HuH-7.5 (cell line): ENCODE measurements at regions not wholly inside any gene's neighbourhood (a gene's known extent, or its start where the extent isn't known, plus 50 kb on each side); places are given as distances from the start of the nearest gene placed in this dataset.
"Not testable (repeated sequence)": the region's sequence is repeated elsewhere in the genome, so short reads cannot be mapped to it uniquely, and the experiment has no call there.

Experiments used
- DNase-seq: peaks from one replicate; pipeline ENCODE4 v3.0.0; 2011; ENCODE audit warnings: low spot score

DNA sequence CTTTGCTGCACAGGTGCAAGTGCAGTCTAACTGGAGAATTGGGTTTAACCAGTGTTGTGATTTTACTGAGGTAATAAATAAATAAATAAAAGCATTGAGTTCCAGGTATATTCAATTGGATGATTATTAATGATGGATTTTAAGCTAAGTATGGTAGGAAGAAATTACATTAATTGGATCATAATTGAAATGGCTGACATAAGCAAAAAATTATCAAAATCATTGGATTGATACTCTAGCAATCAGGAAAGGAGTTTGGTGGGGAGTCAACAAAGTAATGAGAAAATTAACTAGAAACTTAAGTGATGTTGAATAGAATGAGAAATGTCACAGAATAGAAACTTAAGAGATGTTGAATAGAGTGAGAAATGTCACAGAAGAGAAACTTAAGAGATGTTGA is 981.9 kb downstream of the SI start:
- DNase-seq = no peak

DNA sequence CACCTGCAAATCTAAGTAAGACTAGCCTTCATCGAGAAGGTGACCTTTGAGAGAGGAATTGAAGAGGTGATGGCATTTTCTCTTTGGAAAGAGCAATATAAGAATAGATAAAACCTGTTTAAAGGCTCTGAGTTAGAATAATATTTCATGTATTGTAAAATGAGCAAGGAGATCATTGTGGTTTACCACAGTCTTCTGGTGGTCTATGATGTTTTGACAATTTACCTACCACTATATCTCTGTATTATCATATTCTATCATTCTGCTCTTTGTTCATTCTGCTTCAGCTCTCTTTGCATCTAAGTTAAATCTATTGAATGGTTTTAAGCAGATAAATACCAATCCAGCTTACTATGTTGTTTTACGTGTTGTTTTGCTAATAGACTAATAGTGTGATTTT is 982.3 kb downstream of the SI start:
- no peak for DNase-seq

DNA sequence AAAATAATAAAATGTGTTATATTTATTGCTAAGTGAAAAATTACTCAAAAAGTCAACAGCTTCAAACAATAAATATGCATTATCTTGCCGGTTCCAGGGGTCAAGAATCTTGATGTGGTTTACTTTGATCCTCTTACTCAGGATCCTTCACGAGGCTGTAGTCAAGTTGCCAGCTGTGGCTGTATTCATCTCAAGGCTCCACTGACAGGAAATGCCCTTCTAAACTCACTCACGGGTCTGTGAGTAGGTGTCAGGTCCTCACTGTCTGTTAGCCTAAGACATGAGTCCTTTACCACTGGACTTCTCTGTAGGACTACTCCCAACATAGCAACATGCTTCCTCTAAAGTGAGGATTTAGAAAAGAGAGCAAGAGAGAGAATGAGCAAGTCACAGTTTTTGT is 983.0 kb downstream of the SI start:
- DNase-seq = no peak

DNA sequence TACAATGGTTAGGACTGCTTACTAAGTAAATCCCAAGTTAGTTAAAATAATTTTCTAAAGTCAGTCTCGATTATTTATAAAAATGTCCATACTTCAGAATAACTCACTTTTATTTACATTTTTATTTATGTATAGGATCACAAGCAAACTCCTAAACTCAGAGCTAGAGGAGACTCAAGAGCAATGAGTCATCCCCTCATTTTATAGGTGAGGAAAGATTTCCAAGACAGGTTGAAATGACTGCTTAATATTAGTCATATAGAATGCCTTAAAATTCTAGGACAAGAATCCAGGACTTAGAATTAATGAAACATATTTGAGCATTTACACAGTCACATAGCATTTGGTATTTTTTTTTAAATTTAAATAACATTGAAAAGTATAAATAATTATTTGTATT is 983.8 kb downstream of the SI start:
- no peak for DNase-seq

DNA sequence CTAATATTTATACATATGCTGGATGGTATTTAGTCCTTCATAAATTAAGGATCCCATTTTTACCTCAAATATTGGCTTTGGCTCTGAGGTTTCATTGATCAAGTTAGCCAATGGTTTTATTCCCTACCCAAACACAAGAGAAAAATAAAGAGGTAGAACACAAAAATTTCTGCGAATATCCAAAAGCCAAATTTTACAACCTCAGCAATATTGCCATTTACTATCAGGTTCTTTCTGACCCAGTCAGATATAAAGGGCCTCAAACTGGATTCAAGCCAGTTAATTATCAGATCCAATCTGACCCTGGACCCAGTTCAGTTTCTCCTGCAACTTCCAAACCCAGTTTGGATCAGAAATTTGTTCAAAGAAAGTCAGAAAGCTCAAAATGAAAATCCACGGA is 998.1 kb downstream of the SI start:
- DNase-seq = no peak

DNA sequence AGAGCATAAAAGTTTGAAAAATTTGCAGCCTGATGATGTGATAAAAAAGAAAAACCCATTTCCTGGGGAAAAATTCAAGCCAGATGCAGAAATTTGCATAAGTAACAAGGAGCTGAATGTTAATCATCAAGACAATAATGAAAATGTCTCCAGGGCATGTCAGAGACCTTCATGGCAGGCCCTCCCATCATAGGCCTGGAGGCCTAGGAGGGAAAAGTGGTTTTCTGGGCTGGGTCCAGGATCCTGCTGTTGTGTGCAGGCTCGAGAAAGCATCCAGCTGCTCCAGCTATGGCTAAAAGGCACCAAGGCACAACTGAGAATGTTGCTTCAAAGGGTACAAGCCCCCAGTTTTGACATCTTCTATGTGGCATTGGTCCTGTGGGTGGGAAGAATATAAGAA is 1014.0 kb downstream of the SI start:
- DNase-seq = no peak

DNA sequence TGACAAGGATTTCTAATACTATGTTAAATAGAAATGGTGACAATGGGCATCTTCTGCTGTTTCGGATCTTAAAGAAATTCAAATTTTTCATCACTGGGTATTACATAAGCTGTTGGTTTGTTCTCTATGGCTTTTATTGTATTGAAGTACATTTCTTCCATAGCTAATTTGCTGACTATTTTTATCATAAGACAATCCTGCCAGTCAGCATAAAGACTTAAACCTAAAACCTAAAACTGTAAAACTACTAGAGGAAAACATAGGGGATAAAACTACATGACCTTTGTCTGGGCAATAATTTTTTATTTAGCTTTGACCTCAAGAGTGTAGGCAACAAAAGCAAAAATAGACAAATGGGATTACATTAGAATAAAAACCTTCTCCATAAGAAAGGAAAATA is 1017.4 kb downstream of the SI start:
- no peak for DNase-seq

DNA sequence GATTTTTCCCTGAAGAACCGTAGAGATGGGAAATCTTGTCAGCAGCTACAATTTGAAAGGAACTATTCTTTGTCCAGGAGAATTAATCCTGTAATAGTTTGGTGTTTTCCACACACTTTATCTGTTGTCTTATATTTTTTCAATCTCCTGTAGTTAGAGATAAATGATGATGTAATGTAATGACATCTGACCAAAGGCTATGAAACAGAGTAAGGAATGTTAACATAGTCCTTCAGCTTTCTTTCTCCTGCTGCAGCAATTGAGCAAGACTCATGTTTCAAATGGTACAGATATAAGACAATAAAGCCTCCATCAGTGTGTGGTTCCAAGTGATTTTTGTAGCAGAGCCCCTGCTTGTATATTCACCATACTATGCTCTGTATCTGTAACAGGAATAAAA is 1028.4 kb downstream of the SI start:
- DNase-seq = no peak

DNA sequence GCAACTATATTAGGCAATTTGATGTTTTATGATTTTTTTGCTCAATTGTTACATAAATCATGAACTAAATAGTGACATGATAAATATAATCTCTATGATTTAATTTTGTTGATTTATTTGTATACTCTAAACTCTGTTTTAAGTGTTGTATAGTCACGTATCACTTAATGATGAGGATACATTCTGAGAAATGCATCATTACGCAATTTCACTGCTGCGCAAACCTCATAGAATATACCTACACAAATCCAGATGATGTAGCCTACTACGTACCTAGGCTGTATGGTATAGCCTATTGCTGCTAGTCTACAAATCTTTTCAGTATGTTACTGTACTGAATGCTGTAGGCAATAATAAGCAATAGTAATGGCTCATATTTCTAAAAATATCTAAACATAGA is 1029.8 kb downstream of the SI start:
- no peak for DNase-seq

DNA sequence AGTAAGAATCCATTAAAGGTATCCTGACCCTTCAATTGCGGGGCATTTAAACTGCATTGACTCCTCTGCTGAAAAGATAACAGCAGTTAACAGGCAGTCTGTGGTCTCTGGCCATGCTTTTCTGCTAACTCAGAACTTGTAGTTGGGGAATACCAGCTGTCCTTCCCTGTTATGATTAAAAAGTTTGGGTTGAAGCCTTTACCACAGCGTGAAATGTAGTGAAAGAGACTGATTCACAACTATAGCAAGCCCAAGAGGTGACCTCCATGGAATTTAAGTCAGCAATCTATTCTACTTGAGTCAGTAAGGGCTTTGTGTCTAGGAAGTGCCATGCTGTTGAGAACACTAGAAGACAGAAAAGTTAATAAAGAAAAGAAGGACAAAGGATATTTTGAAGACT is 1037.3 kb downstream of the SI start:
- no peak for DNase-seq

DNA sequence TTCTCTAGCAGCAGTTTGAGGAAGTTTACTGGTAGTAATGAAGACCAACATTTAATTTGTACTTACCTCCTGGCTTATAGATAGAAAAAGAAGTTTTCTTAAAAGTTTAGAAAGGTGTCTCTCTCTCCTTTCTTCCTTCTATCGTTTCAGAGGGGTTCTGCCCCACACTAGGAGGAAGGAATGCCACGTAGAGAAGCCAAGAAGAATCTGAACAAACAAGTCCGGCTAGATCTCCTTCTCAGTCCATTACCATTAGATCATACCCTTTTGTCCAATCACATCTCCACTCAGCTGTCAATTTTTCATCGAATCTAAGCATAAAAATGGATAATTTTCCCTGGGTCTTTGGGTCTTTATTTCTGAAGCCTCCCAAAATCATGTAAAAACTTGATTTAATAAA is 1048.1 kb downstream of the SI start:
- no peak for DNase-seq

DNA sequence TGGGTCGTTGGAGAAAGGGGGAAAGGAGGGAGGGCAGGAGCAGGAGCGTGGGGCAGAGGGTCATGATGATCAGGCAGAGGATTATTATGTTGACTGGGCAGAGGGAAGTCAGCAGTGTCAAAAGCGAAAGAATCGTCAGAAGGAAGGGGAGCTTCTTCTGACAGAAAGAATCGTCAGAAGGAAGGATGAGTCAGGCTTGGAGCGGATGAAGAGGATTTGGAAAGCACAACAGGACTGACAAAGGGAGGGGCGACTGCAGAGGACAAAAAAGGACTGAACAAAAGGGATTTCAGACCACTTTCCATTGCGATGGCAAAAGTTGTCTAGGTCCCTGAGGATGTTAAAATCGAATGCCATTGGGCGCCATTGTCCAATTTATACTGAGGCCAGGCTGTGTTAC is 1053.5 kb downstream of the SI start:
- no peak for DNase-seq

DNA sequence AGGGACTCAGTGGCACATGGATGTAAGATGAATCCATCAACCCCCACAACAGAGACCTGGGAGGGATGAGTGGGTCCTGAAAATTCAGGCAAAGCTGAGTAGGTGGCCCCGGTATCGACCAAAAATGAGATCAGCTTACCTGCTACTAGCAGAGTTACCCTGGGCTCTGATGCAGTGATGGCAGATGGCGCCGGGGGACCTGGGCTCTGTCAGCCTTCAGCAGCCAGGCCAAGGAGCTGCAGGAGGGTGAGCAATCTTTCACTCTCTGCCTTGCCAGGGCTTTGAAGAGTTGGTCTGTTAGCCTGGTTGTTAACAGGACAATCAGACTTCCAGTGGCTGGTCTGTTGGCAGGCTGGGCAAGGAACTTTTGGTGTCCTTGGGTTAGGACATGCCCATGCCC is 1054.8 kb downstream of the SI start:
- no peak for DNase-seq

DNA sequence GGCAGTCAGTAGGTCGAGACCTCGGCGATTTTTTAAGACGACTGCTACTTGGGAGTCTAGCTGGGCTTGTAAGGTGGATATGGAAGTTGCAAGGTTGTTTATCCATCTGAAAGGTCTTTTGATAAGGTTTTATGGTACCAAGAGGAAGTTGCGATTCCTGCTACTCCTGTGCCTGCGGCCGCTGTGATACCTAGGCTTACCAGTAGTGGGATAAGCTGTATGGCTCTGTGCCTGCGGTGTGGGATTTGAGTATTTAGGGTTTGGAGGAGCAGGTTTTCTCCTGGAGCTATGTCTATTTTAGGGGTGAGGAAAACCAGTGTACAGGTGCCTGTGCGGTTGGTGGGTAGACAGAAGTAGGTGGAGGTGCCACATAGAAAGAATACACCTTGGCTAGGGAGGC is 1059.8 kb downstream of the SI start:
- no peak for DNase-seq

DNA sequence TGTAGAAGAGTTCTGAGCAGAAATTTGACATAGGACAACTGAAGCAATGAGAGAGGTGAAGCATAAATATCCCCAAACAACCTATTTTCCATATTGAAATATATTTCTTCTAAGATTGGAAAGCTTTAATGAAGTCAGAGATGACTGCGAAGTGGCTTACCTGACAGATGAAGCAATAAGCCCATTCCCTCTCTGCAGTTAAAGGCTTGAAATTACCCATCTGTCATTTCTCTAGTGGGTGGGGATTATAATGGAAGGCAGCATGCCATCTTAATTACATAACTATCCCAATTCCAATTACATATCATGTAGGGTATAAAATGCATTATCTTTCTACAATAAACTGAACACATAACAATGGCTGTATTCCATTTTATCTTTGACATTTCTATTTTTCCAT is 1070.5 kb downstream of the SI start:
- DNase-seq = no peak

DNA sequence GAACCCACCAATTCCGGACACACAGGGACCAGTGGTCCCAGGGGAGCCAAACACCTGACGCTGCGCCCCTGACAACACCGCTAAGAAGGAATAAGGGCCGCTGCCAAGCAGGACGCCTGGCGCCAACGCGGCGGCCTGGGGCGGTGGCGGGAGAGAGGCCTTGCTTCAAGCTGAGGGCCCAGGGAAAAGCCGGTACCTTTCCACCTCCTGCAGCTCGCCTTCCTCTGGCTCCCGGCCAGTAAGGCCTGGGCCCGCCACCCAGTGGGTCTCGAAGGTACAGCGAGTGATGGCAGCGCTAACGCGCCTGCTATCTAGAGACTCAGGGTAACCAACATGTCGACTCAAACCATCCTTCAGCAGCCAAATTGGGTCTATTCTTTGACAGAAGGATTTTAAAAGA is 1074.1 kb downstream of the SI start:
- DNase-seq = no peak

DNA sequence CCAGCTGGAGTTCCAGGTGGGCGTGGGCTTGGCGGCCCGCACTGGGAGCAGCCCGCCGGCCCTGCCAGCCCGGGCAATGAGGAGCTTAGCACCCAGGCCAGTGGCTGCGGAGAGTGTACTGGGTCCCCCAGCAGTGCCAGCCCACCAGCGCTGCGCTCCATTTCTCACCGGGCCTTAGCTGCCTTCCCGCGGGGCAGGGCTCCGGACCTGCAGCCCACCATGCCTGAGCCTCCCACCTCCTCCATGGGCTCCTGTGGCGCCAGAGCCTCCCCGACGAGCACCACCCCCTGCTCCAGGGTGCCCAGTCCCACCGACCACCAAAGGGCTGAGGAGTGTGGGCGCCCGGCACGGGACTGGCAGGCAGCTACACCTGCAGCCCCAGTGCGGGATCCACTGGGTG is 1075.3 kb downstream of the SI start:
- not testable (repeated sequence) for DNase-seq

DNA sequence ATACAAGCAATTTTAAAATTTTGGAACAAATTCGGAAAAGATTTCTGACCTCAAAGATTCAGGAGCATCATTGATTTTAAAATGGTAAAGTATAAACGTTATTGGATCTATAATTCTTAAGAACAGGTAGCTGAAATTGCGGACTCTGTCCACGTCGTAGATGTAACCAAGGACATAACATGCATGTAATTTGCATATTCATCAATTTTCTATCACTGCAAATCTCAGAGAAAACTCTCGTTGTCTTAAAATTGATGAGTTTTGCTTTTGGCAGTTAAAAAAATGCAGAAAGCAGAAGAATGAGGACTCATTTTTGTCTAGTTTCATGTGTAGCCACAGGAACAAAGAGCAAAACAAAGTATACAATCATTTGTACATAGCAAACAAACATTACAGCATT is 1094.4 kb downstream of the SI start:
- no peak for DNase-seq

DNA sequence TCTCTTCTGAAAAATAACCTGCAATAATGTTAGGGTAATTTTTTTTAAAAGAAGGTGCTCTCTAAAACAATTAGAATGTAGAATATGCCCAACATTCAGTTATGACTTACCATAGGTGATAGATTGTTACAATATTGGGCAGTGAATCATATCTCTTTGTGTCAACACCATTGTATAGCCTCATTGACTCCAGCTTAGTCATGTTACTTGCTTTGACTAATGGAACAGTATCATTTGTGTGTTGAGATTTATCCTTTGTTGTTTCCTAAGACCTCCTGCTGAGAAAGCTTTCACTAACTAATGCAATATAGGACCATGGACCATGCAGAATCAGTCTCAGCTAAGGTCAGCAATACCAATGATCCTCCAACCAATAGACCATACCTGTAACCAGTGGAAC is 1106.4 kb downstream of the SI start:
- no peak for DNase-seq

DNA sequence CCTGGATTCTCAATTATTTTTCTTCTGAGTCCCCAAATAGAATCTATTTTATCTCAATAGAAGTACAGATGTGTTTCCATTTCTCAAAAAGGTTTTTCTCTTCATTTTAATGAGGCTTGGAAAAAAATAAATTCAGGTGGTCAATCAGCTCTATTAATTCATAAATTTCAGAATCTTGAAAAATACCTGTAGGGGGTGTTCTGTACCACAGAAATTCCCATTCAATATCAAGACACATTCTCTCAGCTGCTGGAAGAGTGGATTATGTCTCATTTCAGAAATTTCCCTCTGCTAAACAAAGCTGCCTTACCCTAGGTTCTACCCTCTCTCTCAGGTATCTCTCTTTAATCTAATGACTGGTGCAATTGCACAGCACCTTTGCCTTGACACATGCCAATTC is 1121.2 kb downstream of the SI start:
- DNase-seq = no peak

DNA sequence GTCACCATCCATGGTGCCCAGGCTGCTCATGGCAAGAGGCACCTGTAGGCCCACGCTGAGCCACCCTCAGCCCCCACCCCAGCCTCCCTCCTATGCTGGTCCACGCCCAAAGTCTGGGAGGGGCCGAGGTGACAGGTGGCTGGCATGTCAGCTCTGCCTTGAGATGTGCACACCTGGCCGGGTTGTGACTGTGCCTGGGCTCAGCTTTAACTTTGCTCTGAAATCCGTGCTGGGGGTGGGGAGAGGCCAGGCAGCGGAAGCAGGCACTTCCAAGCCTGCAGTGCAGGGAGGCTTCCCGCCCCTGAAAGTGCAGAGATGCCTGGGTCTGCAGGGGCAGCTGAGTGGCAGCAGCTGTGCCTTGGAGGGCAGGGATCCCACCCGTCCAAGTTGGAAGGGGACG is 1124.8 kb downstream of the SI start:
- no peak for DNase-seq

DNA sequence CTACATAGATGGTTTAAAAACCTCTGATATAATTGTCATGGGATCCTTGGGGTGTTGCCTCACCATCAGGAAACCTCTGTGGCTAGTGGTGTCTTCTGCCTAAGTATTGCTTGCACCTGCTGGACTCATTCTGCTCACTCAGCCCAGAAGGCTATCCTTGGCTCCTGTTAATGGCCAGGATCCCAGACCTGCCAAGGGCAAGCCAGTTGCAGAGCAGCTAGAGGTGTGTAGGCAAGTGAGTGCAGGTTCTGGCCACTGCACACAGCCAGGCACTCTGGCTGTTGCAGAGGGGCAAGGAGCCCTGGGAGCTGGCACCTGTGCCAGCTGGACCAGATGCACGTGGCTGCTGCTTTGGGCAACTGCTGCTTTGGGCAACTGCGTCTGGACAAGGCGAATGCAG is 1125.8 kb downstream of the SI start:
- no peak for DNase-seq

DNA sequence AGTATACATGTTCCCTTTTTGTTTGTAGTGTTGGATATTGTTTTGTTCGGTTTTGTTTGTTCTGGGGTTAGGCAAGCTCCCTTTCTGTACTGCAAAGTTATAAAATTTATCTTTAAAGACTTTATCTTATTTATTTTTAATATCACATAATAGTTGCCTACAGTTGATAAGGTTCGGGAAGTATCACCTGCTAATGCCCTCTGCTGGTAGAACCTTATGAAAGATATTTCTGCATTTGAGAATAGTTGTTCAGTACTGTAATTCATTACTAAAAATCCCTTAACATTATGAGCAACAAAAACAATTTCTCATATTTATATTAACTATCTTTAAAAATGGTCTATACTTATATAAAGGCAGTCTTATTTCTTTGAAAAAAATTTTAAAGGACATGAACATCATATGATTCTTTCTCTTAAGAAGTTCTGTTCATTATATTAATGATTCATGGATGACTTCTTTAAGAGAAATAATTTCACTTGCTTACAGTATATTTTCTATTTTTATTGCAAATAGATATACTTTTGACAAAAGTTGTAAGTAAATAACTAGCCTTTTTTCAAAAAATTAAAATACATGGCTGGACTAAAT is 1126.8 kb downstream of the SI start:
- DNase-seq = no peak

DNA sequence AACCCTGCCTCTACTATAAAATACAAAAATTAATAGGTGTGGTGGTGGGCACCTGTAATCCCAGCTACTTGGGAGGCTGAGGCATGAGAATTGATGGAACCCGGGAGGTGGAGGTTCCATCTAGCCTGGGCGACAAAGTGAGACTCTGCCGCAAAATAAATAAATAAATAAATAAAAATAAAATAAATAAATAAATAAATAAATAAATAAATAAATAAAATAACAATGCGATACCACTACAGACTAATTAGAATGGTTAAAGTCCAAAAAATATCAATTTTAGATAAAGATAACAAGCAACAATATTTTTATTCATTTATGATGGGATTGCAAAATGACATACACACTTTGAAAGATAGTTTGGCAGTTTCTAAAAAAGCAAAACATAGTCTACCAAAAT is 1131.5 kb downstream of the SI start:
- no peak for DNase-seq

DNA sequence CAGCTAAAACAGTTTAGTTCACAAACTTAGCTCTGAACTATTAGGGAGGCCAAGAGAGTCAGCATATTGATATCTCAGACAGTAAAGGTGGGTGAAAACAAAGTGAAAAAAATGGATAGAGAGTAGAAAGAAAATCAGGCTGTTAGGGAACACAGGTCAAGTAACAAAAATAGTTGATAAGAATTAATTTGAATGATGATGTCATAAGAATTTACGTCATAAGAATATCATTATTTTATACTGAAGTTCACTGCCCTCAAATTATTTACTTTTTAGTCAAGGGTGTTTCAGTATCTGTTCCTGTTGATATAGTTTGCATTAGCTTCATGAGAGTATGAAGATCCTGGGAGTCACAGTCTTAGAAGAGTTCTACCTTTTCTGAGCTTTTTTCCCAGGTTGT is 1134.6 kb downstream of the SI start:
- DNase-seq = no peak
